CD4-positive, alpha-beta T cell treated with Interleukin-15 for 4 hours (primary cell): ENCODE measurements at regions not wholly inside any gene's neighbourhood (a gene's known extent, or its start where the extent isn't known, plus 50 kb on each side); places are given as distances from the start of the nearest gene placed in this dataset.
"Not testable (repeated sequence)": the region's sequence is repeated elsewhere in the genome, so short reads cannot be mapped to it uniquely, and the experiment has no call there.

Experiments
- DNase-seq: peaks from one replicate; pipeline ENCODE4 v3.0.0-alpha.2; 2020; ENCODE audit warnings: low spot score

DNA sequence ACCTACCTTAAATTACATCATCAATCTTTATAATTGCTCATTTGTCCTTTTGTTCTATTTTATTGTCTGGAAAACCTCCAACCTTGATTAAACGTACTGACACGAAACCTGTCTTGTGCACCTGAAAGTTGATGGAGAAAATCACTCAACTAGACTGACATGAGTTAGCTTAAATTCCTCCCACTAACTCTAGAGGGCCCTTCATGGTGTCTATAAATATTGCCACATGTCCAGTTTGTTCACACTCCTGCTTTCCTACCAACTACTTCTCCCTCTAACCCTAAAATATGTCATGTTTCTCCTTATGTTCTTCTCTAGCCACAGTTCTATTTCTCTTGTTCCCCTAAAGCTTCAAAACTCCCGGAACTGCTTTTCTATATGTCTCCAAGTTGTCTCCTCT, 59.8 kb upstream of the SGO1 start:
- no peak for DNase-seq

DNA sequence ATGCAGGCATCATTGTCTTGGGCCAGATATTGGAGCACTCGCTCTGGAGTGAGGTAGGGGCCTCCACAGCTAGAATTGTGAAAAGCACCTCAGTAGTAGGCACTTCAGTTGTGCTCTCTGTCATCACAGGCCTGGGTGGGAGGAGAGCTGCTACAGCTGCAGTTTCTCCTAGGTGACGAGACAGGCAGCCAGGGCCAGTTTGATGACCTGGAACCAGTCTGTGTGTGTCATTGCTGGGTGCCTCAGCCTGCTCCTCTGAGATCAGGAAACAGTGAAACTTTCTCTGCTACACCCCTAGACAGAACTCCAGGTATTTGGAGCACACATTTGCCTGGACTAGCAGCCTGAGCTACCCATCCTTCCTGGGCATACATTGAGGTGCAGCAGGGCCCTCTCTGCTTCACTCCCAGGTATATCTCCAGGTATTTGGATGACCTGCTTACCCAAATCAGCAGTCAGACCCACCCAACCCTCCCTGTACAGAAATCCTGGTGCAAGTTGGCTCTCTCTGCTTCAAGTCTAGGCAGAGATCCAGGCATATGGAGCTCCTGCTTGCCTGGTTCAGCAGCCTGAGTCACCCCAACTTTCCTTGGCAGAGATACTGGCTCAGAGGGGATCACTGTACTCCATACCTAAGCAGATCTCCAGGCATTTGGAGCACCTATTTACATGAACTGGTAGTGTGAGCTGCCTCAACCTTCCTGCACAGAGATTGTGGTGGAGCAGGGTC, 54.3 kb upstream of the SGO1 start:
- no peak for DNase-seq

DNA sequence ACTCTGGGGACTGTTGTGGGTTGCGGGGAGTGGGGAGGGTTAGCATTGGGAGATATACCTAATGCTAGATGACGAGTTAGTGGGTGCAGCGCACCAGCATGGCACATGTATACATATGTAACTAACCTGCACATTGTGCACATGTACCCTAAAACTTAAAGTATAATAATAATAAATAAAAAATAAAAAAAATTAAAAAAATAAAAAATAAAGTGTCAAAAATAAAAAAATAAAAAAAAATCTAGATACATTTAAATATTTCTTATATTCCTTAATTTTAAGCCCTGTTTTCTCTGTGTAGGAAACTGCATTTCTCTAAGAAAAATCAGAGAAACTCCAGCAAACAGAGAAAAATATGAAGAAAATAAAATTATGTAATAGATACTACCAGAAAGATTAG, 52.2 kb upstream of the SGO1 start:
- DNase-seq, result not testable (repeated sequence)

DNA sequence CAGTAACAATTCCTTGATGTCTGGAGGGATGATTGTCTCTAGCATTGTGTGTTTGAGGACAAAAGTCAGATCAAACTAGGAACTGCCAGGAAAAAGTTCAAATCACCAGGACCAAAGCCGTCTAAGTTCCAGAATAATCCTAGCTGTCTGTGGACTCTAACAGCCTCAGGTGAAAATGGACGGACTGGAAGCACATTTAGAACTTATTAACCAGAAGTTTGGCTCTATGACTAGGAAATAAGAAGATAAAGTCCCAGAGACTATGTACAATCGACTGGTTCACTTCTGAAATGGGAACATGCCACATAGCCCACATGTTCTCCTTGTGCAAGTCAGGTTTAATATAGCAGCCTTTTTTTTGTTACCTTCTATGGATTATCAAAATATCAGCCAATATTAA, 50.6 kb upstream of the SGO1 start:
- no peak for DNase-seq
